NCI-H146 (cell line): ENCODE measurements at regions not wholly inside any gene's neighbourhood (a gene's known extent, or its start where the extent isn't known, plus 50 kb on each side); places are given as distances from the start of the nearest gene placed in this dataset.
"Not testable (repeated sequence)": the region's sequence is repeated elsewhere in the genome, so short reads cannot be mapped to it uniquely, and the experiment has no call there.

Source experiments
- DNase-seq: peaks from one replicate; lab custom pipeline; 2025; lab: John Stamatoyannopoulos, UW

DNA sequence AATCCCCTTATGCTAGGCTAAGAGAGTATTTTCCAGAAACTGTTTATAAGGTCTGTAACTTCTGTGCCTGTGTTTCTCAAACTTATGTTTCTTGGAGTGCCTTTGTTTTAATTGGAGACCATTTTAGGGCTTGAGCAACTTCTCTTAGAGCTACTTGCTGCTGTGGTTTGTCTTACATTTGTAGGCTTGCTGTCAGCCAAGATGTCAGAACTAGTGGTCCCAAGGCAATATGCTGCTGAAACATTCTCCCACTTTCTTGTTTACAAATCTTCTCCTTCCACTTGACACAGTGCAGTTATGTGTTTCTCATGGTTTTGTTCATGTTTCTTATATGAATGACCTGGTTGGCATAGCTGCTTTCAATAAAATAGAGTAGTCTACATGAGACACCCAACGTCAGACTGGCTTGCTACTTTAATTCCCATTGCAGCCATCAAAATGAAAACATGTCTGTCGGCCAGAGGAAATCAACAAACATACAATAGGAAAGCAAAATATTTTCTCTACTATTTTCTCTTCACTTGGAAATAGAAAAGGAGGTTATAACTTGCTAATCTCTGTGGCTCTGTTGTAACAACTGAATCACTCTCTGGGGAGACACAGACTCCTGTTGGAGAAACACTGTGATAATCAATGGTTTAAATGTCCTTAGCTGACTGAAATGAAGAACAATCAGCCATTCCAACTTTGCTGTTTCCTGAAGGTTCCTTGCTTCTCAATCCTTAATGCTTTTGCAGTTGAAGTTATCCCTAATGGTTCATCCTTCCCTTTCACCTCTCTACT lies 426.4 kb downstream of the PDGFC start:
- no peak for DNase-seq

DNA sequence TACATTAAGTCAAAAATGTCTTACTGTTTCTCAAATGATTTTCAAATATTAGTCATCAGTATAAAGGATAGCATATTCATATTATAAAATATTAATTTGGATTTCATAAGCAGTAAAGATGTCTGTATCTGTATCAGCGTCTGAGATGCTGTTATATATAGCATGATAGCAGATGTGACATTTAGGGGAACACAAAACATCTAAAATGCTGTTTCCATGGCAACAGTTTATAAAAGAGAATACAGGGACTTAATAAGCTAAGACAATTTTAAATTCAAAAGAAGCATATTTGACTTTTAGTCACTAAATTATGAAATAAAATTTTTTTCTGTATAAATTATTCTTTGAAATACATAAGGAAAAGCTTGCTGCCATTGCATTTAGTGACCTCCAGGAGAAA lies 432.2 kb downstream of the PDGFC start:
- no peak for DNase-seq

DNA sequence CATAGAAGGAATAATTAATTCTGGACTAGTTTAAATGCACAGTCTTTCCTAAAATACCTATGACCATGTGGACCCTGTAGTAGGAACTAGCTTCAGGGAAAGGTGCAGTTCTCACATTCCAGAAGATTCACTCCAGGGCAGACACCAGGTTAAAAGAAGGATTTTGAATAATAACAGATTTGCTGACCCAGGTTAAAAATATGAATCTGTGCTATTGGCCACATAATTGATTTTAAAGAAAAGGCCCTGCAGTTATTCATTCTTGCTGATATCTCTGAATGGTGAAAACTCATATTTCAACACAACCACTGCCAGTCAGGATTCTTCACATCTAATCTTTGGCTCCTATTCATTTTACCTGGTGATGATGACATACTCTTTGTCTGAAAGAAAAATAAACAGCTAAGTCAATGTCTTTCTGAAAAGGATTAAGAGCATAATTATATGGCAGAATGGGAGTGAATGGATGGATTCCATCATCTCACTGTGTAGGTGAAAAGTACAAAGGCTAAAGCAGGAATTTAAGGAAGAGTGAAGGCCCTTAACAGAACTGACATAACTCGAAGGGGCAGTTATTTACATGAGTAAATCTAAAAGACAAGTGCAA lies 432.8 kb downstream of the PDGFC start:
- DNase-seq, result peak; percentile 60

DNA sequence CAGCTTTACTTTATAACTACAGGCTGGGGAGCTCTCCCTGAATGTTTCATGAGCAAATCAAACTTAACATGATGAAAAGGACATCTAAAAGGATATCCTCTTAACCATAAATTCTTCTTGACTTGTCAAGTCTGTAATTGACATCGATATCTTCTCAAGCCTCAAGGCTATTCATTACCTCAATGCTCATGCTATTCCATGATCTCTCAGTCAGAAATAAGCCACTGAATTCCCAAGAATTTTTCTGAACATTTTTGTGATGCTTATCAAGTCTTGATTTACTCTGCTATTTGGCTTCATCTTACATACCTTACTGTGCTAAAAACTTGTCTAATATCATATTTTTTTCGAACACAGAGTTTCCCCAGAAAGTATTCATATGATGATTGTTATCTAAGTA lies 433.4 kb downstream of the PDGFC start:
- DNase-seq, result no peak

DNA sequence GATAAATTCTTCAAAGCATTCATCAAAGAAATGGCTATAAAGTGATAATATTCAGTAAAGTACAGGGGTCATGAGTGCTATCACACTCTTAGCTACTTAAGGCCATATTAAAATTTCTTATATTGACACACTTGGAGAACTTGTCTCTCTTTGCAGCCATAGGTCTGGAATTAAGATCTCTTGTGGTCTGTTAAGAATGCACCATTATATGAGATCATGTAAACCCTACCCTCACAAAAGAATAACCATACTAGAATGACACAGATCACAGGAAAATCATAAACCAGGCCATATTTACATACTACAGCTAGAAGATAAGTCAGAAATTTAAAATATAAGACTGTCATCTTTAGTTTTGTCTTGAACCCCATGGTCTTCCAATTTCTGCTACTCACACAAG lies 434.3 kb downstream of the PDGFC start:
- DNase-seq, result no peak

DNA sequence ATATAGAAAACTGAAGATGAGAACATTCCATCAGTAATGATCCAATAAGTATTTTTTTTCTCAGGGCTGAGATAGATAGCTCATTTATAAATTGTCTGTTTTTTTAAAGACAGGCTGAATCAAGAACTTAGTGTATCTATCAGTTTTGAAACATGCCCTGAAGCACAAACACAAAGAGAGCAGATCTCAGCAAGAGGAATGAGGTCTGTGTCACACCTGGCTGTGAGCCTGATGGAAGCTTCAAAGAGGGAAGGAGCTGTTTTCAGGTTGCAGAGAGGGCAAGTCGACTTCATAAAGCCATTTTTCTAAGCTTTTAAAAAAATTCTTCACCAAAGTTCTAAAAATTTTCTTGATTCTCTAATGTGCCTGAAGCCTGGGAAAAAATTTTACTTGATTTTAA lies 434.9 kb downstream of the PDGFC start:
- DNase-seq, result peak; percentile 1

DNA sequence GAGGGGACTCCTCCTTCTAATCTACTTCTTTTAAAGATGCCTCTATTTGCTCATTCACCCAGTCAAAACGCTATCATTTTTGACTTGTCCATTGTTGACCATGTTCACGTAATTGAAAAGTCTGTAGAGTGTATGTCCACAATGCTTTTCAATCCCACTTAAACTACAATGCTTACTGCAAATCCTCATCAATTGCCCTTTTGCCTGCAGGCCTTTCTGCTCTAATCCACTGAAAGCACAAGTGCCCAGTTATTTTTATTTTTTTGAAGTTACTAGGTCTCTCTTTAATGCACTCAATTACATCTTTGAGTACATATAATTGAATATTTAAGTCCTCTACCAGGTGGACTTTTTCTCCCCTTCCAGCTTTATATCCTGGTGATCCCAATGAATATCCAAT lies 437.4 kb downstream of the PDGFC start:
- DNase-seq, result no peak

DNA sequence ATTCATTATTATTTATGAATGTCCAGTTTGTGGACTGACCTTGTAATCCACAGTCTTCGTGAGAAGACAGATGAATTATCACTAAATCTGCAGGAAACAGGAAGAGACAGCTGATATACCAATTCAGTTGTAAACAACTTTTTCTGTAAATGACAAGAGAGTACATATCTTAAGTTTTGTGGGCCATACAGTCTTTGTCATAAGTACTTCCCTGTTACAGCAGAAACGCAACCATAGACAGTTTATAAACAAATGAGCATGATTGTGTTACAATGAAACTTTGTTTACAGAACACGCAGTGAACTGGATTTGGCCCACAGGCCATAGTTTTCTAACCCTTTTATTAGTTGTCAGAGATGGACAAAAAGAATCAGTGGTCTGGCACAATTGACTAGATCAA lies 443.4 kb downstream of the PDGFC start:
- no peak for DNase-seq

DNA sequence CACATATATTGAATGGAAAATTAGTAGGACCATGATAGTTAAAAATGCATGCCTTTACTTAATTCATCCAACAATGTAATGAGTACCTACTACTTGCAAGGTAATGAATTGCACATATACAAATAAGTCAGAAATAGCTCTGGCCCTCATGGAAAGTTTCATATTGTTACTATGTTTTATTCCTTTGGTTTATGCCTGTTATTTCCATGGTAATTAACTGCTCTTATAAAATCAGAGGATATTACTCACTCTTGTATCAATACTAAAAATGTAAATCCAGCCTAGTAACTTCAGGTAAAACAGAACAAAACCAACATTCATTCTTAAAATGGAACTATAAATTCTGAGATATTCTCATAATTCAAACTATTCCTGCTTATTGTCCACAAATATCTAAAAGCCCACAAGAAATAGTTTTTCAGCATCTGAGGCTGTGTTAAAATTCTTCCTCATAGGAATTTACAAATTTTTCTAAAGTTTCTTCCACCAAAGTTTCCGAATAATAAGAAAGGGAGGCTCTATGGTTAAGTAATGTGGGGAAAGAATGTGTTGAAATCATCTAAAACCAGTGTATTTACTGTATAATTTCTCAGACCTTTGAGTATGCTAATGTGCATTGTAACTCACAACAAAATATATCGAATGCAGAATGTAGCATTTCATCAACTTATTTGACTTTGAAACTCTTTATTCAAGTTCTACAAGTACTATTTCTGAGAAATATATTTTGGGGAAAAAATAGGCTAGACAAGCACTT lies 444.2 kb downstream of the PDGFC start:
- DNase-seq, result no peak

DNA sequence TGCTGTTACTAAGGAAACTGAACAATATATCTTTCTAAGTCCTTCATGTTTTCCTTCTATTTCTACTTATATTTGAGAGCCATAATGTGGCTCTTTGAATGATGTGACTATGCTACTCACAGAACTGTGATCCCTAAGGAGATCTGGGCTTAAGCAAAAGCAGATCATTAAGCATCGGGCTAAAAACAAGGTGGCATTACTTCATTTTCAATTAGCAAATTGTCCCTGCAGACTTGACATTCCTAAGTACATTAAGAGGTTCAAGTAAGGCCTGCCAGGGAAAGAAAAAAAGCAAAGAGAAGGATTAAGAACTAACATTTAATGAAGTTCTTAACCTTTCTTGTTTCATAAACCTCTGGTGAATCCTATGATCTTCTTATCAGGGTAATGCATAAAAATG lies 447.6 kb downstream of the PDGFC start:
- no peak for DNase-seq

DNA sequence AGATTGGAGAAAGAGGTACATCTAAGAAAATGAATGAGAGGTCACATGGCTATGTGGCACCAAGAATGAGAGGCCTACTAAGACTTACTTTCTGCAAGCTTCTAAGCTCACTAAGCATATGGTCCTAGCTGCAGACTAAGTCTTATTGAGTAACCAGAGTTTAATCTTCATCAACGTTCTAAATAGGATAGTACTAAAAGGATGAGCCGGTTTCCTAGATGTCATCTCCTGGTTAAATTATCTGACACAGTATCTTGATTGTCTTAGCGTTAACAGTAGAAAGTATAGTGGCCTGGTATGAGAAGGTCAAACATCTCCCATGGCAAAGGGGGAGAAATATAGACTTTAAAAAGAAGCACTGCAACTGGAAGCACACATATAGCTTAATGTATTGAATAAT lies 448.1 kb downstream of the PDGFC start:
- no peak for DNase-seq

DNA sequence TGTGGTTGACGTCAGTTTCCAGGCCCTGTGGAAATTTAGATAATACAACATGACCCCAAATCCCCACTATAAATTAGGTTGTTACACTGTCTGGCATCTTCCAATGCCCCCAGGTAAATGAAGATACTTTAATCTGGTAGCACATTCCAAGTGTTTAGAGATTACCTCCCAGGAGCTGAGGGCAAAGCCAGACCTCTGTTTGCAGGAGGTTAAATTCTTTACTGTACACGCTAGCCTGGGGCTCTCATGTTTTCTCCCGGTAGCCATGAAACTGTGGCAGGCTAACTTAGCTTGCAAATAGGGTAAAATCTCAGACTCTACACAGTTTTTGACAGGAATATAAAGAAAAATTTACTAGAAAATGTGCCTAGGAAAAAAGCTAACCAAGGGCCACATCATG lies 450.0 kb downstream of the PDGFC start:
- no peak for DNase-seq

DNA sequence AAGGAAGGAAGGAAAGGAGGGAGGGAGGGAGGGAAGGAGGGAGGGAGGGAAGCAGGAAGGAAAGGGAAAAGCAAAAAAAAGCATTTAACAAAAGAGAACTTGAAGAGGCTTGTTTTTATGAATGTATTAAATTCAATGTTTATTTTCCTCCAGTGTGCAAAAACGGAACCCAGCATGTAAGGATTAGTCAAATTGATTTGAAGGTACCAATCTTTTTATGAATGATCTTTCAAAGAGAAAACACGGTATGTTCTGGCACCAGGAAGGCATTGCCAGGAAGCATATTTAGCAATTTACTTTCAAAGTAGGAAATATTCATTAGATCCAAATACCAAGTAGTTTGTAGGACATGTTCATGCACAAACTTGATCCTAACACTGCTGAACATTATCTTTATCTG lies 453.6 kb downstream of the PDGFC start:
- no peak for DNase-seq

DNA sequence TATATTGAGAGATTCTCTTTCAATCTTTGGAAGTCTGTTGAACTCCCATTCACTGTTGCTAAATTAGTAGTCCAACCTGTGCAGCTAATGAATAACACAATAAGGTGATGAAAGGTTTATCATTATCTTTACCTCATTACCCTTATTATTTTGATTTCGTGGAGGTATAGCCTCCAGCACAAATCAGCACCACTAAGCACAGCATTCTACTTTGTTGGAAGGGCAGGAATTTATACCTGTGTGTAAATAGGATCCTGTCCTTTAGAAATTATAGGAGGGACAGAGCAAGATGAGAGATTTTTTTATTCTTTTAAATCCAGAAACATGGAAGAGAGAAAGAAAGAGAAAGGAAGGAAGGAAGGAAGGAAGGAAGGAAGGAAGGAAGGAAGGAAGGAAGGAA lies 454.1 kb downstream of the PDGFC start:
- DNase-seq, result no peak

DNA sequence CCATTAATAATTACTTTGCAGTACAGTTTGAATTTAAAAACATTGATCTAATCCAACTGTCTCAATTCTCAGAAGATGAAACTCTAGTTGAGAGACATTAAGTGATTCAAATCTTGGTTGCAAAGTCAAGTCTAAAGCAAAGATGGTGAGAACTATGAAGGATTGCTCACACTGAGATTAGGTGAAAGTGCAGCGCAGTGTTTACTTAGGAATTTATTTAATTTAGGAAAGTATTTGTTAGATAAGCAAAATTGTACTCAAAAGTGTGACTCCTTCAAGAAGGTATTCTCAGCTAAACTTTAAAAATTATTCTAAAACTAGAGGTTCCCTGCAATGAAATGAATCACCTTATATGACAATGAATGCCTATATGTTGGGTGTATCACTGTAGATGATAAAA lies 454.9 kb downstream of the PDGFC start:
- no peak for DNase-seq

DNA sequence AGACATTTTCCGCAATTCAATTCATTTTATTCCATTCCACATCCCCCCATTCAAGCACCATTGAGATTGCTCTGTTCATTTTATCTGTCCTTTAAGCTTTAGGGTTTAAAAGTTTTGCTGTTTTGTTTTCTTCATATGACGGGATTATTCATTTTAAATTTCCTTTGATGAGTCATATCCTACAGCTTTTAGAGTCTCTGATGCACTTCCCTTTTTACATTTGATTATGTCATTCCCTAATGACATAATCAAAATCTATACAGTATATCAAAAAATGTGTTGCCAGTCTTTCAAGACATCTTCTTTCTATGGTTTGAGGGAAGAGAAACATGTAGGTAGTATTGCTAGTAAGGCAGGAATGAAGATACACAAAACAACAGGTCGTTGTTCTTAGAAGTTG lies 456.3 kb downstream of the PDGFC start:
- no peak for DNase-seq

DNA sequence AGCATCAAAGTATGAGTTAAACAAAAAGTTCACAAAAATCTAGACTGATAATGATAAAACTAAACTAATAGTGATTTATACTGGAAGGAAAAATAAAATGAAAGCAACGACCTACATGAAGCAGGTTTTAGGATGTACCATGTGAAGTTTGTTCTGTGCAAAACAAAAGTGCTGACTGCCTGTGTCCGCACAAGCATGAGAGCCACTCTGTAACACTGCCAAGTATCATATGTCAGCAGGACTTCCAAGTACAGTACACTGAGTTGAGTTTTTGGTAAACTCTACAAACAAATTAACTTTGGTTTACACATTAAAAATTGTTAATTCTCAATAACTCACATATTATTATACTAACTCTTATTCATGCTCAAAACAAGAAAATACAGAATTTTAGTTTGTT lies 459.0 kb downstream of the PDGFC start:
- DNase-seq, result no peak

DNA sequence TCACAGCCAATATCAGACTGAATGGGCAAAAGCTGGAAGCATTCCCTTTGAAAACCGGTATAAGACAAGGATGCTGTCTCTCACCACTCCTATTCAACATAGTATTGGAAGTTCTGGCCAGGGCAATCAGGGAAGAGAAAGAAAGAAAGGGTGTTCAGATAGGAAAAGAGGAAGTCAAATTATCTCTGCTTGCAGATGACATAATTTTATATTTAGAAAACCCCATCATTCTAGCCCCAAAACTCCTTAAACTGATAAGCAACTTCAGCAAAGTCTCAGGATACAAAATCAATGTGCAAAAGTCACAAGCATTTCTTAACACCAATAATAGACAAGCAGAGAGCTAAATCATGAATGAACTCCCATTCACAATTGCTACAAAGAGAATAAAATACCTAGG lies 461.7 kb downstream of the PDGFC start:
- DNase-seq, result not testable (repeated sequence)

DNA sequence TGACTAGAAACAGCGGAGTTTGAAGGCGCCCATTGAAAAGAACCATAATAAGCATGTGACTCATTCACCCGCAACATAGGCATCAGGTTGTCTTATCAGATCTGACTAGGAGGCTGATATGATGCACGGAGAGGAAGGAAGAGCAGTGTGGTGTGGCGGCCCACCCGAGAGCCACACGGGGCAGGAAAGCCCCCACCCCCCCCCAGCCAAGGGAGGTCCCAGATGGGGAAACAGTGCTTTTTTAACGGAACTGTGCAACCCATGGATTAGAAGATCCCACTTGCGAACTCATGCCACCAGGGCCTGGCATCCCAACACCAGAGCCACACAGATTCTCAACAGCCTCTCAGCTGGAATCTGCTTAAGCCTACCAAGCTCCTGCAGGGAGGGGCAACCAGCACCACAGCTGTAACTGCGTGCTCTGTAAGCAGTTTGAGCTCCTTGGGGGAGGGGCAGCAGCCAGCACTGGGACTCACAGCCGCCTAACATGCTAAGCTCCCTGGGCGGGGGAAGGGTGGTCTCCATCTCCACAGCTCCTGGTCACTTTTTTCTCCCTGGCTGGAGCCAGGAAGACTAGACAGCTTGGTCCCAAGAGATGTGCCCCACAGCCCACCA lies 466.2 kb downstream of the PDGFC start:
- DNase-seq, result no peak

DNA sequence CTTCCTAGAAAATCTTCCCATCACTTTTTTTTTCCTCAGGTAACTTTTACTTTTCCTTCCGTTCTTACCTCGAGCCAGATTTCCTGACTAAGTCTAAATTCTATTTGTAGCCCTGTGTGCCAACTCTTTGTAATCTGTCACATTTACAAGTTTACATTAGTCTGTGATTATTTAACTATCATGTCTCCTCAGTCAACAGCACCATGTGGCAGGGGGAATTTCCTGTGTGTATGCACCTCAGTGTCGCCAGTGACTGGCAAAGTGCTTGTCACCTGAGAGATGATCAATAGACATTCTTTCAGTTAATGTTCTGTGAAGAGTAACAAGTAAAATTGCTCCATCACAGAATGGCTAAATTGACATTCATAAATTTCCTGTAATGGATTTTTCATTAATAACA lies 468.5 kb downstream of the PDGFC start:
- DNase-seq, result peak; percentile 8

DNA sequence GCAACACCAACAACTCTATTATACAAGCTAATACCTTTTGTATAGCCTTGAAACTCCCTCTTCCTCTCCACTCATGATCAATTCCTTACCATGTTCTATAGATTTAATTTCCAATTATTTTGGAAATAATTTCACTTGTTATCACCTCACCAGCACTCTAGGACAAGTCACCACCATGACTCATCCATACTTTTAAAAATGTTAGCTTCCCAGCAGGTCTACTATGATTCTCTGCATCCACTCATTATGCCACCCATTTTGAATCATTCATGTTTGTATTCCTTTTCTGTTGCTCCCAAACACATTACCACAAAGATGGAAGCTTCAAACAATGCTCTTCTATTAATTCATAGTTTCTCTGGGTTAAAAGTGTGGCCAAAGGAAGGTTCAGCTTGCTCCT lies 469.6 kb downstream of the PDGFC start:
- no peak for DNase-seq

DNA sequence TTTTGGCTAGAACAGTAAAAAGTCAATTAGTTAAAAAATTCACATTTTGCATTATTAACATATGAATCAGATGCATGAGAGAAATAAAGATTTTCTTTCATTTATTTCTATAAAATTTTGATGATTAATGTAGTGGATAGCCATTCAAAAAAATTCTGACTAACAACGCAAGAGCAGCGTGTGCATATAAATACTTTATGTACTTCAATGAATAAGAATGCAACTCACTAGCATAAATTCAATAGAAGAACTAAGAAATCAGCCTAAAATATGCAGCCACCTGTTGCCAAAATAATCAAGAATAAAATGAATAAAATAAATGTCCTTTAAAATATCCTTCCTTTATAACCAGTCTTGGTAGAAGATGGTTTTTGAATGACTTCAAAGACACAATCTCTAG lies 471.9 kb downstream of the PDGFC start:
- no peak for DNase-seq

DNA sequence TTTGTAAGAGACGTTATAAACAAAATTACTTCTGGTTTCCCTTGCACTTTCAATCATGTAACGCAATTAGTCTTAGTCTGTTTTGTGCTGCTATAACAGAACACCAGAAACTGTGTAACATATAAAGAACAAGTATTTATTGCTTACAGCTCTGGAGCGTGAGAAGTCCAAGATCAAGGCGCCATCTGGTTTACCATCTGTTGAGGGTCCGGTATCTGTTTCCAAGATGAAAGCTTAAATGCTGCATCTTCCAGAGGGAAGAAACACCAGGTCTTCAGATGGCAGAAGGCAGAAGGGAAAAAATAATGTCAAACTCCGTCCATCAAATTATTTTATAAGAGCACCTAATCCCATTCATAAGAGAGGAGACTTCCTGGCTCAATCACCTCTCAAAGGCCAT lies 474.1 kb downstream of the PDGFC start:
- DNase-seq, result no peak
